NCI-H146 treated with DMSO at 0.1 percent for 48 hours (cell line): ENCODE measurements at regions not wholly inside any gene's neighbourhood (a gene's known extent, or its start where the extent isn't known, plus 50 kb on each side); places are given as distances from the start of the nearest gene placed in this dataset.
A peak's percentile ranks its signal among the peaks of the same experiment; 100 is the strongest.
"Not testable (repeated sequence)": the region's sequence is repeated elsewhere in the genome, so short reads cannot be mapped to it uniquely, and the experiment has no call there.

ENCODE experiments used
- DNase-seq: peaks from one replicate; lab custom pipeline; 2025; ENCODE audit not compliant: unreplicated experiment; lab: John Stamatoyannopoulos, UW

DNA sequence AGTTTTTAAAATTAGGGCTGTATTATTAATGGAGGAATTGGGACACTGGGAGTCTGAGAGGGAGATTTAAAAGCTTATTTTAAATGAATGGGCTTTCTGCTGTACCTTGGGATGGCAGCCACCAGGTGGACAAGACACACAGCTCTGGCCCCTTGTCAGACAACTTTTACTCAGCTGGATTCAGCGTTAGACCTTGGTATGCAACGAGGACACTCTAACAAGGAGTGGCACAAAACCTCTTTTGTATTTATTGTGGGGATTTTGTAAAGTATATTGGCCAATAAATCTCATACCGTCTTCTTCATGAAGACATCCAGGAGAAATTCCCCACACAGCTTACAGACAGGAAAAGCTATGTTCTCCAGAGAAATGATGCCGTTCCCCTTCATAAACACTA lies 105.7 kb downstream of the LCA5 start:
- DNase-seq = no peak

DNA sequence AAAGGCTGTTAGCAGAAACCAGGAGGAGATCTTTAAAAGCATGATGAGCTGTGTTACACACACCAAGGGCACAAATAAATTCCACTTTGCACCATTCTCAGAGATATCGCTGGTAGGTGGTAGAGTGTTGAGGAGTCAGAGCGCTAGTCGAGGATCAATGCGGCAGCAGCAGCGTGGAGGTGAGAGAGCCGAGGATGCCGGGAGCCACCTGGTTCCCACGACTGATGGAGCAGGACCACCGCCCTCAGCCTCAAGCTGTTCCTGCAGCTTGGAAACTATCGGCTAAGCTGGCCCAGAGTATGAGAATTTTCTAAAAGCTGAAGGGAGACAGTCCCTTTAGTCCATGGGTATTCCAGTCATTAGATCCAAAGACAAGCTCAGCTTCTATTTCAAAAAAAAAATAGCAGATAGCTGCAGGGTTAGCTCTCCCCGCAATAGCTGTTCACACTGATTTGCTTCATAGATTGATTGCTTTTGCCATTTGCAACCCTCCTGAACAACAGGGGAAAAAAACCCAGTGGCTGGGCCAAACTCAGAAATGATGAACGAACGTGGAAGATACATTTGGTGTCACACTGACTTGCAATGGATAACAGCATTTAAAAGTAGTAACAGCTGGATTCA lies 106.2 kb downstream of the LCA5 start:
- DNase-seq = no peak

DNA sequence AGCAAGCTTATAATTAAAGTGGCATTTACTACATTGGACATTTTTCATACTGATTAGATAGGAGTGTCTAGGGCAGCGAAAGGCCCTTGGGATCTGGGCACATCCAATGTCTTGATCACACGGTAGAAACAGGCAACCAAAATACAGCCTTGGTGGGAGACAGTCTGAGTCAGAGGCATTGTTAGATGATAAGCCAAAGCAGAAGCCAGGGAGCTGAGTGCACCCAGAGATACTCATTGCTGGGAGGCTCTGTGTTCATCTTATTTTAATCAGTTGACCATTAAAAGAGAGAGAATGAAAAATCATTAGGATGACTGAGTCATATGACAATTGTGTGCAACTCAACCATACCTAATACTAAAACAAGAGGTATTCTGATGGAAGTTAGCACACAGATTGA lies 109.5 kb downstream of the LCA5 start:
- DNase-seq = no peak

DNA sequence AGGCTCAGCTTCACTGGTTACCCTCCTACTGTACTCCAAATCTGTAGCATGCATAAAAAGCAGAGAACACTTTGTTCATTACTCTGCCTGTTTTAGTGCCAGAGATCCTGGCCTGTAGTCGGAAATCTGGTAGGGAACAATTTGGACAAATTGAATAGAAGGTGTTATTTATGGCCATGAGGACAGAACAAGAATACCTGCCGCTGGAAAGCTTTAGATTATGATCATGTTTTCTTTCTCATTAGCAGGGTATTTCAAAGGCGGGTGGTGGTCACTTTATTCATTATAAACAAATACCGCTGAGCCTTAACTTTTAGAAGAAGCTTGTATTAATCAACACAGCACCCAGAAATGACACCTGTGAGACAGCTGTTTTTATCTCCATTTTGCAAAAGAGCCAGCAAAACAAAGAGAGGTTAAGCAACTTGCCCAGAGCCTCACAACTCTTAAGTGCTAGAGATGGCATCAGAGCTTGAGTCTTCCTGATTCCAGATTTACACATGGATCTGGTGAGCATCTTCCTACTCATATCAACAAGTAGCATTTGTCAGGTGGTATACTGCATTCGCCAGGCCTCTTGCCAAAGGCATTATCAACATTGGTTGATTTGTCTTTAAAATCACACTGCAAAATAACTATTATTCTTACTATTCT lies 110.5 kb downstream of the LCA5 start:
- no peak for DNase-seq

DNA sequence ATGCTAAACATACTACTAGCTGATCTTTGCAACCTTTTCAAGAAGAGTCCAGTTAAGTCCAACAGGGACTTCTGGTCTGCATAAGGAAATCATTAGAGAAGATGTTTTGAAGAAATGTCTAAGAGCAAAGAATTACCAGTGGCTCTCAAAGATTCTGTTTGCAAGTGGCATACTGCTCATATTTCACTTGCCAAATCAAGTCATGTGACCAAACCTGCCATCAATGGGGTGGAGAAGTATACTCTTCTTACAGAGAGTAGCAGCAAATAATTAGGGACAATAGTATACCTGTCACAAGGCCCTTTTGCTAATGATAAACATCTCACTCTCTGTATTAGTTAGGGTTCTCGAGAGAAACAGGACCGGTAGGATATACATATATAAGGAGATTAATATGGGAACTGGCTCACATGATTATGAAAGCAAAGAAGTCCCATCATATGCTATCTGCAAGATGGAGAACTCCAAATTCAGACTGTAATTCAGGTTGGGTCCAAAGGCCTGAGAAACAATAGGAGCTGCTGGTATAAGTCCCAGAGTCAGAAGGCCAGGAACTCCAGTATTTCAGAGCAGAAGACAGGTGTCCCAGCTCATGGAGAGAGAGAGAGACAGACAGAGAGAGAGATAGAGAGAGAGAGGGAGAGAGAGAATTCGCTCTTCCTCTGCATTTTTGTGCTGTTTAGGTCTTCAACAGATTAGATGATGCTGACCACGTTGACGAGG lies 111.5 kb downstream of the LCA5 start:
- DNase-seq = no peak

DNA sequence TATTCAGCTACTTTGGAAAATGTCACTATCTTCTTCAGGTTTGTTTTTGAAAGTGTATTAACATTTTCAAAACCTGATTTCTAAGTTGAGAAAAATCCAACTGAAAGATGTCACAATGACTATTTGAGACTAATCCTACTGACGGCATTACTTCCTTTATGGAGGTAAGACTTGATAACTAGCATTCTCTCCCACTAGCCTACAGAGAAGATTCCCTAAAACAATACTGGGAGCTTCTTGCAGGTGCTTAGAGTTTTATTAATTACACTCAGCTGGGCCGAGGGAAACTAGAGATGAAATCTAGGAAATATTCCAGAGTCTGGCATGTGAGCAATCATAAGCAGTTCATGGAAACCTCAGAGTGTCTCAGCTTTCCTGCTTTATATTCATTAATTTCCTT lies 114.0 kb downstream of the LCA5 start:
- DNase-seq = no peak

DNA sequence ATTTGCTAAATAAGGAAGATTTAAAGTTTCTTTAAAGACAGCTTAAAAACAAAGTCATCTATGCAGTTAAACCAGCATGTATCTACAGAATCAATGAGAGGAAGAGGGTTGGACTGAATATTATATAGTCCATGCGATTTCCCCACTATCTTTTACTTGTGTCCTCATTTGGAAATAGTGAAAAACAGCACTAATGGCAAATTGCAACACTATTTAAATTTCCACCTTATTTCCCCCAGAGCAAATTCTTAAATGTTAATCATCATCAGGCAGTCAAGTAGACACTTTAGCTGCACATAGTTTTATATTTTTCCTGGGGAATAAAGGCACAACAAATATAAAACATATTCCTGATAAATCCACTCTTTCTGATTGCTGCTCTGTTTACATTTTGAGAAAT lies 114.6 kb downstream of the LCA5 start:
- DNase-seq = no peak

DNA sequence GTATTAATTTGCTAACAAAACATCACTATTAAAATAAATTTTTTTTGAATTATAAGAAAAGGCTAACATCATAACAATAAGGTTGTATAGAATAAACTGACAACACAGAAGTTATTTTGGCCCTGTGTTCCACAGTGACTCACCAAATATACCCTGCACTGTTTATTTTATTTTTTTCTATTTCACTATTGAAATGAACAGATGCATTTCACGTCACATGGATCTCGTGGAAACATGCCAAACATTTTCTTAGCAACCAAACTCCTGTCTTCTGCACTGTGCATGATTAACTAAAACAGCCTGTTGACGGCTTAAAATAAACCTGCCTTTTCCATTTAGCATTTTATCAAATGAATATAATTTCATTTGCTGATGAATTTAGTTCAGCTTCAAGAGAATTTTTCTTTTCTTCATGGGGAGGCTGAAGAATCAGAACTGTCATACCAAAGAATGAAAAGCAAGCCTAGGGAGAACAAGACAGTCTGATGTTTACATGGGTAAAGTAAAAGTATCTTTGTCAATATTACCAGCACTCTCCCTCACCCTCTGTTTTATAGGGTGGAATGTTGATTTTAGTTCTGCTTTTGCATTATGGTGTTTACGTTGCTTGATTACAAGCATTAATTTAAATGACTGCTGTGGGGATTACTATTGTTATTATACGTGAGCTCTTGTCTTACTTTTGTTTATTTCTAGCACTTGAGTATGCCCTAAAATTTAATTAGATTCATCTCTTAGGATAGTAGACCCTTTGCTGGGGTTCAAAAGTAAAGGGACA lies 115.3 kb downstream of the LCA5 start:
- DNase-seq = peak; percentile 82

DNA sequence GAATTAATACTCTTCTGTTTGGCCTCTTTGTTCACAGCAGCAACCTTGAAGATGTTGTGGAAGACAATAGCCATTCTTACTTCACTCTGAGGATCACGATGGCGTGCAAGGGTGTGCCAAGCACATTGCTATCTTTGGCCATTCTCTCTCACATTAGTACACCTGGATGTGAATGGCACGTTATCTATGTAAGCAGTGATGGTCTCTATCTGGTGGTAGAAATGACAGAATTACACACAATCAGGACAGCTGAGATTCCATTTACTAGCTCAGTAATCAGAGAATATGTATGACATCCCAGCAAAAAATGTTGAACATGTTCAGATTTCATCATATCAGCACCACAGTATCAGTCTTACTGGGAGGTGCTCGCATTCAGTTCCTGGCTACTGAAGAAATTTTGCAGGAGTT lies 116.2 kb downstream of the LCA5 start:
- no peak for DNase-seq

DNA sequence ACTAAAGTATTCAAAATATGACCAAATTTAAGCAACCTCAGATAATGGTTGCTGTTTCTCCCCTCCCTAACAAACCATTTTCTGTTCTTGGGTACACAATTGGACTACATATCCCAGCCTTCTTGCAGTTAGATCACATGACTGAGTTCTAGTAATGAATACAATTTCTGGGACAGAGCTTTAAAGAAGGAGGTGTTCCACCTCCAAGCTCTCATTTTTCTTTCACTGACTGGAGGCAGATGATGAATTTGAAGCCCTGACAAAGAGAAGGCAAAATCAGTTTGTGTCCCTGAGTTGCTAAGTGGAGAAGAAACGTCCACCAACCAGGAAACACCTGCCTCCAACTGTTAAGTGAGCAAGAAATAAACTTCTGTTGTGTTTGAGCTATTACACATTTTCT lies 117.2 kb downstream of the LCA5 start:
- DNase-seq = peak; percentile 56

DNA sequence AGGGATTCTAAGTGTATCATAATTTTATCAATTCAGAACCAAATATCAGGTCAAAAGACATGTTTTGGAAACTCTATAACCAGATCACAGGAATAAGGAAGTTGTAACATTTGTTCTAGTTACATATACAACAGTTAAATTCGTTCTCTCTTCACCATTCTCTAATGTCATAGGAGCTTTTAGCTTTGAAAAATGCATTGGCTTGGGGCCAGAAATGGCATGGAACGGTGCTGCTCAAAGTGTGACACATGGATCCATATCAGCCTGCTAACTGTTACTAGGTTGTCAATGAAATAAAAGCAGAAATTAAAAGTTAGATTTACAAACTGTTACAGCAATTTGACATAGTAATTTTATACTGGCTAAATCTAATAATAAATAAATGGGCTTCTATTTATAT lies 120.3 kb downstream of the LCA5 start:
- no peak for DNase-seq

DNA sequence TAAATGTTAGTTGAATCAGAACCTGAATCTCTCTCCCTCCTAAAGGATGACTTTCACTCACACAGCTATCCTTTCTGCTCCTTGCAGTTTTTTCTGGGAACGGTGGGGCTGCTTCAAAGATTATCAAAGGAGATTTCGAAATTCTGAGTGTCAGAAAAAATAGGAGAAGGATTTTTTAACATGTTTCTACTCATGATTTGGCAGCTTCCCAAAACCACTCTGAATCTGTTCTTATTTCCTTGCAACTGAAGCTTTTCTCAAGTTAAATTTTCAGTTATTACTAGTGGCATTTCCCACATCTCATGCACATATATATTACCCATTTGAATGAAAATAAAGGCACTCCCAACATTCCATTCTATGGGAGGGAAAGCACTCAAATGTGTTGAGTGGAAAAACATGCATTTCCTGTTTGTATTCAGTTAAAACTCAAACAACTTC lies 123.6 kb downstream of the LCA5 start:
- DNase-seq = no peak

DNA sequence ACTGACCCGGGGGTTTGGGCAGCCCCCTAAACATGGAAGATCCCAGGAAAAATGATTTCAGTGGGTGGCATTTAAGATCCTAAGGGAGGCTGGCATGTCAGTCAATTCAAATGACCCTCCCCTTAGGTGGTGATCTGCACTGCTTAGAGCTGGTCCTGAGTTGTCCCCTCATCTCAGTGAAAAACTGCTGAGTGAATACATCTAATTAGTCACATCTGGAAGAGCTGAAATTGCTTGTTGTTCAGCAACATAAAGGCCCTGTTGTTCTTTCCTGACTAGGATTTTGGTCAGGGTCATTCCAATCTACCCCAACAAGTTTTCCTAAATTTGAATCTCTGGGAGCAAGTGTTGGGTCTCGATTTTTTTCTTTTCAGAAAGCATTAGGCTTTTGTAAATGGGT lies 126.4 kb downstream of the LCA5 start:
- DNase-seq = no peak

DNA sequence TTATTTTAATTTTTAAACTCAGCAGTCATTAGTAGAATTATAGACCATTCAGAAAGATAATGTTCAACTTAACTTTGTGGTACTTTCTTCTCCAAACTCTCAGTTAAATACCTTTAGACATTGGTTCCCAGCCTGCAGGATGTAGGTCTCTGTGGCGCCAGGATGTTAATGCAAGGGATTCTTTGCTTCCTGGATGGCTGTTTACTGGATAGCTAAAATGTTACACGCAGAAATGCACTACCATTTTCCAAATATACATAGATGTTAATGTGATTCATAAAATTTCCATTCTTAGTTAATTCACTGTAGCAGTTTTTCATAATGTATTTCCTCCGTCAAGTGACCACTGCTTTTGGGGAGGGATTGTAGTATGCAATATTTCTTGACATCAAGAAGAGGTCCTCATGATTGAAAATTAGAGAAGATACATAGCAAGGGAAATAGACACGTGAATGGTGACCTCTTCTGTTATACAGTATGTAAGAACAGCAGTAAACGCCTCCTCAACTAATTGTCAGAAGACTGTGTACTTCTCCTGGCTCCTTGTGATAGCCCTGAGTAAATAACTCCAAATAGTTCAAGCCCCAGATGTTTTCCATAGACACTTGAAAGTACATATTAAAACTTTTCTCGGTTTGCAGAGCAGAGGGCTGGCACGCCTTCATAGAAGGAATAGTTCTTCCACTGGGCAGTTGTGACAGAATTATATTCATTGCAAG lies 128.8 kb downstream of the LCA5 start:
- DNase-seq = no peak

DNA sequence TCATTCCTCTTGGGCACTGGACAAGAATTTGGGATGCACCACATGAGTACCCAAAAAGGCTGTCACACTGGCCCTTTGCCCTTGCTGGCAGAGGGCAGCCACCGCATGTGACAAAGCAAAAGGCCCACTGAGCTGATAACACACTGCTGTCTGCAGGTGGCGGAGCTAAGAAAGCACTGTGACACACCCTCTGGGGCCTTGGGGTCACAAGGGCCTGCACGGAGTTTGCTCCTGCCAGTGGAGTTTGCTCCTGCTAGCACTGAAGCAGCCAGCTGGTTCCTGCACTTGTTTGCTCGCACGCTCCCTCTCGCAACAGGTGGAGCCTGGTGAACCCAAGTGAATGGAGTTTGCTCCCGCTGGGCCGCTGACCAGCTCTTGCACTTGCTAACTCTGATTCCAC lies 132.6 kb downstream of the LCA5 start:
- no peak for DNase-seq

DNA sequence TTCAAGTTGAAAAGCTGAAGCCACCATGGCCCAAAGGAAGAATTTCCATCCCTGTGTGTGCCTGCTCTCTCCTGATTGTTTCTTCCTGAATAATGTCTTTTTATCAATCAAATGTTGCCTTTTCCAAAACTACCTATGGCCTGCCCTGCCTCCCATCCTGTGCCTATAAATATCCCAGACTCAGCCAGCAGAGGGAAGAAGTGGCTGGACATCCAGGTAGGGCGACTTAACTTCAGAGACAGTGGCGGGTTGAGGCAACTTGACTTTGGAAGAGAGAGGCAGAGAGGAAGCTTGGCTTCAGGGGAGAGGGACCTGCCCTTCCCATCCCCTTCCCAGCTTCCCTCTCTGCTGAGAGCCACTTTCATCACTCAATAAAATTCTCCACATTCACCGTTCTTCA lies 133.0 kb downstream of the LCA5 start:
- DNase-seq = no peak

DNA sequence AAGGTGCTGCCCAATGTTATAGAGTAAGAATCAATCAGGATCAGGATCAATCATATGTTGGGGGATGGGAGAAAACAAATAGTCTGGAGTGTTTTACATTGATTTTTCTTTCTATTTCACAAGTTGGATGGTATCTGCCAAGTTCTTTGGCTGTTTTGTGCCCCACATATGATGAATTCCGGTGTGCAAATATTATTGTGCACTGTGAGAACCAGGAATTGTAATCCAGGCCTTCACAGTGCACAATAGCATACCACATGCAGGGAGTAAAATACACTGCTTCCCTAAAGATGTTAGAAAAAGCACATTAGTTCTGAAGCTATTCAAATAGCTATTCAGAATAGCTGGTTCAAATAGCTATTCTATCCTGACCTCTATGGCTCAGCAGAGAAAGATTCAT lies 133.7 kb downstream of the LCA5 start:
- DNase-seq = no peak

DNA sequence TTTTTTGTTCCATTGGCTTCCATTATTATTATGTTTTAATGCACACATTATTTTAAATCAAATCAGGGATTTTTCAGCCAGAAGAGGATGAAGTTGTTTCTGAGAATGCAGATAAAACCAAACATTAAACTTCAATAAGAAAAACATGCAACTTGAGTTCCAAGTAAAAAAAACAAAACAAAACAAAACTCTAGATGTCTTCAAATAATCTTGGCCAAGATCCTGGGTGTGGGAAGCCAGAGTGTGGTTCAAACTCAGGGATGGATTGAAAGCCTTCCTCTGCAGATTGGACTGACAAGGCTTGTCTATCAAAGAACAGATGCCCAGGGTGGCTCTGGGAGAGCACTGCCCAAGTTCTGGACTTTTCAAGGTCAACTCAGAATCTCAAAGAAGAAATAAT lies 134.1 kb downstream of the LCA5 start:
- DNase-seq = no peak

DNA sequence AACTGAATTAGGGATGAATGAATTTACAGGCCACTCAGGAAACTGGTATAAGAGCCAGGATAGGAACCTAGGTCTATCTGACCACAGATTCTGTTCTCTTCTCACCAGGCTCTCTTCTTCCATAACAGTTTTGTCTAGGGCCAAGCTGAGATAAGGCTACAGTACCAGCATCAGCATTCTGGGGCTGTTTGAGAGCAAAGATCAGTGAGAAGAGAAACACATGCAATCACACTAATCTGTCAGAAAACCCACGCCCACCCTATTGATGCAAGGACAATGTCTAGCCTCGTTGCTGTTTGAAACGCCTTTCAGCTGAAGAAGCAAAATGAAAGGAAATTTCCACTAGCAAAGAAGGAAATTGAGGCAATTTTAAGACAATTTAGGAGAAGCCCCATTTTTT lies 137.7 kb downstream of the LCA5 start:
- DNase-seq = no peak

DNA sequence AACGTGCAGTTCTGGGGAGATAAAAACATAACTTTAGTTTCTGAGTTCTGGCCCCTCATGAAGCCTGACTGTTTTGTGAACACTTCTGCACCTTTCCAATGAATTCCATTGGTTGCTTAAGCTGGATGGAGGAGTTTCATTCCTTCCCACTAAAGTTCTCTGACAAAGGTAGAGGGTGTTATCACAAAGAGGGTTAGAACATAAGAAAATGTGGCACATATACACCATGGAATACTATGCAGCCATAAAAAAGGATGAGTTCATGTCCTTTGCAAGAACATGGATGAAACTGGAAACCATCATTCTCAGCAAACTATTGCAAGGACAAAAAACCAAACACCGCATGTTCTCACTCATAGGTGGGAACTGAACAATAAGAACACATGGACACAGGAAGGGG lies 138.6 kb downstream of the LCA5 start:
- not testable (repeated sequence) for DNase-seq

DNA sequence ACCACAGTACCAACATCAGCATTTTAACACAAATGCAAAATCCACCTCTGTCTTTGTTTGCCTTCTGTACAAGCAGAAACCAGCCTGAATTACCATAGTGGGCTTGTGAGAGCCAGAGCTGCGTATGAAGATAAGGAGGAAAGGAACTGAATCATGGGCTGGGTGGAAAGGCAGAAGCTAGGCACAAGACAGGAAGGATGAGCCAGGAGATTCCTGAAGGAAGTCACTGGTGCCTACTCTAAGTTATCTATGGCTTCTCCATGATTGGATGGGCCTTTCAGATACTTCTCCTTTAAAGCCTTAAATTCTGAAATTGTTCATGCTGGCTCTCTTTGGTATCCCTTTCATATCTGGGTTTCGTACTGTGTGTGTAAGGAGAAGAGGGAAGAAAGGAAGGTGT lies 140.6 kb downstream of the LCA5 start:
- DNase-seq = no peak
